SK-N-SH (cell line): ENCODE measurements at regions not wholly inside any gene's neighbourhood (a gene's known extent, or its start where the extent isn't known, plus 50 kb on each side); places are given as distances from the start of the nearest gene placed in this dataset.

Experiments
- CTCF ChIA-PET: fragments of 300-600, 350-600 bp; formaldehyde crosslinking; extraction: SDS; loops from one replicate; lab custom pipeline; 2021; lab: Yijun Ruan, JAX
- POLR2A ChIA-PET: fragments of 350-600 bp; sonication (Branson Sonifier 250); formaldehyde crosslinking; extraction: SDS; loops from one replicate; lab custom pipeline; 2020; ENCODE audit warnings: antibody characterized with exemption, inconsistent platforms; lab: Yijun Ruan, JAX
- DNase-seq: peaks from one replicate; pipeline ENCODE4 v3.0.0; 2012
- H2AFZ ChIP-seq: fragments of 200-600 bp; sonication (generic); 2 replicates; pipeline ENCODE4 v1.8.1; 2016; ENCODE audit warnings: antibody characterized with exemption, mild to moderate bottlenecking, low read depth
- H3F3A ChIP-seq: fragments of 200-600 bp; sonication (generic); replicated peaks from 2 replicates; pipeline ENCODE3; 2016; ENCODE audit warnings: antibody characterized with exemption, mild to moderate bottlenecking; ENCODE audit not compliant: insufficient read depth
- H3K27ac ChIP-seq, 2 experiments: fragments of 200-500 bp in 1 of 2; fragments of 200-600 bp in 1 of 2; sonication (Bioruptor generic) in 1 of 2; sonication (generic), shearing (Covaris generic) in 1 of 2; 2 replicates each; pipeline versions ENCODE4 v1.5.1 to v1.6.1; 2014 to 2016; ENCODE audit warnings: low read depth in 2 of 2, inconsistent platforms in 1 of 2, low read length in 1 of 2, mild to moderate bottlenecking in 1 of 2, mixed read lengths in 1 of 2
- H3K27me3 ChIP-seq: fragments of 200-600 bp; sonication (generic), shearing (Covaris generic); 2 replicates; pipeline ENCODE4 v1.6.1; 2016; ENCODE audit warnings: mixed run types; ENCODE audit not compliant: insufficient read depth
- H3K36me3 ChIP-seq, 2 experiments: fragments of 200-500 bp in 1 of 2; fragments of 200-600 bp in 1 of 2; sonication (Bioruptor generic) in 1 of 2; sonication (generic) in 1 of 2; replicated peaks in 1 of 2; 2 replicates each; pipeline versions ENCODE3 to v1.5.1; 2014 to 2016; ENCODE audit warnings: low read length in 1 of 2, mild to moderate bottlenecking in 1 of 2; ENCODE audit not compliant: insufficient read depth in 2 of 2, control insufficient read depth in 1 of 2
- H3K4me1 ChIP-seq, 2 experiments: fragments of 200-500 bp in 1 of 2; fragments of 200-600 bp in 1 of 2; sonication (Bioruptor generic) in 1 of 2; sonication (generic), shearing (Covaris generic) in 1 of 2; 2 replicates each; pipeline versions ENCODE4 v1.5.1 to v1.6.1; 2014 to 2016; ENCODE audit warnings: low read depth in 1 of 2, low read length in 1 of 2, mixed run types in 1 of 2; ENCODE audit not compliant: insufficient read depth in 2 of 2, control insufficient read depth in 1 of 2
- H3K4me2 ChIP-seq: fragments of 200-600 bp; sonication (generic), shearing (Covaris generic); 2 replicates; pipeline ENCODE4 v1.6.1; 2017; ENCODE audit warnings: mixed run types
- H3K4me3 ChIP-seq, 2 experiments: fragments of 200-500 bp in 1 of 2; fragments of 200-600 bp in 1 of 2; sonication (Bioruptor generic) in 1 of 2; sonication (generic), shearing (Covaris generic) in 1 of 2; 2 replicates each; pipeline versions ENCODE4 v1.5.1 to v1.8.1; 2014 to 2016; ENCODE audit warnings: low read depth in 2 of 2, inconsistent platforms in 1 of 2, low read length in 1 of 2, mild to moderate bottlenecking in 1 of 2, mixed read lengths in 1 of 2, moderate library complexity in 1 of 2
- H3K79me2 ChIP-seq: fragments of 200-600 bp; sonication (generic); 2 replicates; pipeline ENCODE4 v1.8.1; 2017; ENCODE audit warnings: mild to moderate bottlenecking; ENCODE audit not compliant: insufficient read depth
- H3K9ac ChIP-seq: fragments of 200-600 bp; sonication (generic); 2 replicates; pipeline ENCODE4 v1.6.1; 2017; ENCODE audit warnings: mixed run types
- H3K9me2 ChIP-seq: fragments of 200-600 bp; sonication (generic); 2 replicates; pipeline ENCODE4 v1.6.1; 2017; ENCODE audit warnings: mixed run types
- H3K9me3 ChIP-seq: fragments of 200-600 bp; sonication (generic); 2 replicates; pipeline ENCODE4 v1.6.1; 2017; ENCODE audit warnings: mixed run types, mild to moderate bottlenecking, moderate library complexity
- H4K20me1 ChIP-seq: fragments of 200-600 bp; sonication (generic); 2 replicates; pipeline ENCODE4 v1.6.1; 2017; ENCODE audit warnings: mild to moderate bottlenecking, mixed run types; ENCODE audit not compliant: insufficient read depth
- ELF1 ChIP-seq: IDR thresholded peaks from 2 replicates; pipeline ENCODE4 v1.4.0; 2012
- EP300 ChIP-seq, 2 experiments: IDR thresholded peaks; 2 replicates each; pipeline versions ENCODE4 v1.4.0 to v1.6.1; 2012; ENCODE audit warnings: borderline replicate concordance in 1 of 2, low read depth in 1 of 2, low read length in 1 of 2
- FOSL2 ChIP-seq: IDR thresholded peaks from 2 replicates; pipeline ENCODE4 v1.4.0; 2012; ENCODE audit warnings: low read depth, mild to moderate bottlenecking, moderate library complexity, borderline replicate concordance
- FOXM1 ChIP-seq: IDR thresholded peaks from 2 replicates; pipeline ENCODE4 v1.4.0; 2012; ENCODE audit warnings: low read depth, mild to moderate bottlenecking
- IRF3 ChIP-seq: fragments of 150-350 bp; IDR thresholded peaks from 2 replicates; pipeline ENCODE4 v1.6.1; 2016; ENCODE audit warnings: mild to moderate bottlenecking, low read depth, low read length
- MEF2A ChIP-seq: IDR thresholded peaks from 2 replicates; pipeline ENCODE4 v1.4.0; 2012; ENCODE audit warnings: low read depth, borderline replicate concordance
- MXI1 ChIP-seq: IDR thresholded peaks from 2 replicates; pipeline ENCODE4 v1.6.1; 2012; ENCODE audit warnings: mild to moderate bottlenecking, low read depth, low read length, improper control_type of control experiment
- NFIC ChIP-seq: IDR thresholded peaks from 2 replicates; pipeline ENCODE4 v1.4.0; 2012; ENCODE audit warnings: borderline replicate concordance
- NRF1 ChIP-seq: IDR thresholded peaks from 2 replicates; pipeline ENCODE4 v1.6.1; 2012; ENCODE audit warnings: low read depth, mild to moderate bottlenecking, low read length
- PBX3 ChIP-seq: IDR thresholded peaks from 2 replicates; pipeline ENCODE4; 2012
- RAD21 ChIP-seq: IDR thresholded peaks from 2 replicates; pipeline ENCODE4 v1.6.1; 2012; ENCODE audit warnings: mild to moderate bottlenecking, low read length
- REST ChIP-seq: IDR thresholded peaks from 2 replicates; pipeline ENCODE4 v1.6.1; 2012; ENCODE audit warnings: mild to moderate bottlenecking, low read depth, low read length, moderate library complexity
- RFX5 ChIP-seq: IDR thresholded peaks from 2 replicates; pipeline ENCODE4 v1.6.1; 2012; ENCODE audit warnings: mild to moderate bottlenecking, improper control_type of control experiment, low read length
- TAF1 ChIP-seq: IDR thresholded peaks from 2 replicates; pipeline ENCODE4 v1.6.1; 2012; ENCODE audit warnings: low read depth, mild to moderate bottlenecking, low read length, moderate library complexity, borderline replicate concordance
- TEAD4 ChIP-seq: IDR thresholded peaks from 2 replicates; pipeline ENCODE4 v1.4.0; 2012; ENCODE audit warnings: mild to moderate bottlenecking, borderline replicate concordance; ENCODE audit not compliant: insufficient read depth
- YY1 ChIP-seq: IDR thresholded peaks from 2 replicates; pipeline ENCODE4 v1.4.0; 2012; ENCODE audit warnings: low read depth, mild to moderate bottlenecking
- WGBS: methylation state at CpG from one replicate; pipeline ENCODE4 v1.1.6; 2017; ENCODE audit warnings: low lambda C conversion rate; 5-methylcytosine and 5-hydroxymethylcytosine counted together

GRCh38 chr13:82803341-82803740 lies 1078.9 kb downstream of the SLITRK1 start:
- POLR2A ChIA-PET: no interaction called here
- Histone ChIP-seq H4K20me1 (no peaks in the 10 kb centered on the region), H3K4me2 (no peak overlapping the region), H3K4me3 (no peak overlapping the region), H3K4me1 (no peaks in the 10 kb centered on the region; a peak in 1 of 4 replicates), H3K27ac (no peak overlapping the region), H3K79me2 (no peaks in the 10 kb centered on the region), H3K36me3 (no peaks in the 10 kb centered on the region), H3K27me3 (no peaks in the 10 kb centered on the region), H3K9me3 (no peaks in the 10 kb centered on the region), H3K9ac (no peak overlapping the region), H3K9me2 (no peaks in the 10 kb centered on the region), H3F3A (no peaks in the 10 kb centered on the region), H2AFZ (no peak overlapping the region)
- CTCF ChIA-PET: no interaction called here
- no peak for TF ChIP-seq FOSL2
- TF ChIP-seq PBX3: no peak
- no peak for TF ChIP-seq MXI1
- no peak for TF ChIP-seq RFX5
- TF ChIP-seq IRF3: no peak
- no peak for TF ChIP-seq NRF1
- no peak for DNase-seq
- WGBS: 18% methylated on average over 1 of the region's 1 CpG

GRCh38 chr13:82802528-82802927 lies 1079.7 kb downstream of the SLITRK1 start:
- H3K4me3 ChIP-seq: no peak overlapping the region
- H3K4me2 ChIP-seq: no peak overlapping the region
- H3K4me1 ChIP-seq: no peaks in the 10 kb centered on the region; a peak in 1 of 4 replicates
- 10% methylated on average over 3 of the region's 3 CpGs for WGBS
- H3K79me2 ChIP-seq: no peaks in the 10 kb centered on the region
- POLR2A ChIA-PET: no interaction called here
- H2AFZ ChIP-seq: no peak overlapping the region
- no peaks in the 10 kb centered on the region for H4K20me1 ChIP-seq
- DNase-seq: no peak
- H3F3A ChIP-seq: no peaks in the 10 kb centered on the region
- no peak overlapping the region for H3K27ac ChIP-seq
- H3K9ac ChIP-seq: no peak overlapping the region
- H3K36me3 ChIP-seq: no peaks in the 10 kb centered on the region
- H3K27me3 ChIP-seq: no peaks in the 10 kb centered on the region
- CTCF ChIA-PET: no interaction called here
- TF ChIP-seq PBX3 (no peak), RAD21 (no peak), REST (no peak), NFIC (no peak), FOSL2 (no peak), EP300 (IDR thresholded peaks at IDR 0.05; ENCODE audit: borderline replicate concordance in 1 of 2, low read depth in 1 of 2, low read length in 1 of 2) (no peak), RFX5 (no peak), IRF3 (no peak), NRF1 (no peak), ELF1 (no peak), FOXM1 (no peak), TAF1 (no peak), YY1 (no peak), TEAD4 (no peak), MEF2A (no peak)
- H3K9me2 ChIP-seq: no peaks in the 10 kb centered on the region
- no peaks in the 10 kb centered on the region for H3K9me3 ChIP-seq
